ENCODE measurements at regions not wholly inside any gene's neighbourhood (a gene's known extent, or its start where the extent isn't known, plus 50 kb on each side); places are given as distances from the start of the nearest gene placed in this dataset.

- no peak for TF ChIP-seq YY1 (IDR thresholded peaks at IDR 0.05; ENCODE audit: insufficient read depth, insufficient read length)
- TF ChIP-seq ZNF274 (IDR thresholded peaks at IDR 0.05; ENCODE audit: low read depth, low read length) = no peak
- no peak for TF ChIP-seq SUZ12 (IDR thresholded peaks at IDR 0.05; ENCODE audit: extremely low read depth, insufficient read depth, insufficient read length)
Measured at GRCh38 chr4:187065806-187066205, 342.1 kb upstream of the FAT1 start.

Measured in NT2/D1 (cell line).